HG02642 (cell line): ENCODE measurements at regions not wholly inside any gene's neighbourhood (a gene's known extent, or its start where the extent isn't known, plus 50 kb on each side); places are given as distances from the start of the nearest gene placed in this dataset.

Experiments used
- ATAC-seq: cut with Tn5 transposase; IDR thresholded peaks from one replicate; pipeline ENCODE4 v1.9.1; 2021; ENCODE audit warnings: mild to moderate bottlenecking; ENCODE audit not compliant: unreplicated experiment, poor library complexity

GRCh38 chr1:239025223-239025622 lies 361.1 kb upstream of the CHRM3 start:
- no peak for ATAC-seq

GRCh38 chr1:239023732-239024360 lies 362.5 kb upstream of the CHRM3 start:
- no peak for ATAC-seq

GRCh38 chr1:239016337-239016736 lies 370.0 kb upstream of the CHRM3 start:
- no peak for ATAC-seq

GRCh38 chr1:239011382-239011781 lies 375.0 kb upstream of the CHRM3 start:
- no peak for ATAC-seq

DNA sequence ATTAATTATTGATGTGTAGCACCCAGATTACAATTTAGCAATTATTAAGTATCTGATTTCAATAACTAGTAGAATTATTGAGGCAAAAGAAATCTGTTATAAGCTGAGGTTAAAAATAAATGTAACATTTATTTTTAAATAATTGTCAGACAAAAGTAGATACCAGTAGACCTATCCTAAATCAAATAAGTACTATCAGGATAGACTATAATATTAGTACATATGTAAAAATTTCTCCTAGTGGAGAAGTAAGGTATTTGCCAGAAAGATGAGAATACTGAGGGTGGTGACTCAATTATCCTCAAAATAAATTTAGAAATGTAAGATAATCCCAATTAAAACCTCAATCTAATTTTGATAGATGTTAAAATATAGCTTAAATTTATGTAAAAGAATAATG lies 377.8 kb upstream of the CHRM3 start:
- ATAC-seq: no peak

DNA sequence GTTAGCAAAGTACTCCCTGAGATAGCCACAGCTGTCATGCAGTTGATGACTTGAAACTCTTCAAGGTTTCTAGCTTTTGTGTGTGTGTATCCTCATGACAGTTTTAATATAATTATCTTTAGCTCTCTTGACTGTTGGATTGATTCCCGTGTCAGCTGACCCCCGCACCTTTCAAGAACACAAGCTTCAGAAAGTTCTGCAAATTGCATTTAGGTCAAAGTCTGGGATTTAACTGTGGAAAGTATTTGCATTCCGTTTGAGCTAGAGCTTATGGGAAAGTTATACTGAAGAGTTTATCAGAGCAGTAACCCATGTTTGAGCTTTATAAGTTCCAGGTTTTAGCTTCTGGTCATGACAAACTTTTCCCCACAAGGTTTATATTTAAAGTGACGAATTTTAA lies 380.1 kb upstream of the CHRM3 start:
- ATAC-seq: no peak

DNA sequence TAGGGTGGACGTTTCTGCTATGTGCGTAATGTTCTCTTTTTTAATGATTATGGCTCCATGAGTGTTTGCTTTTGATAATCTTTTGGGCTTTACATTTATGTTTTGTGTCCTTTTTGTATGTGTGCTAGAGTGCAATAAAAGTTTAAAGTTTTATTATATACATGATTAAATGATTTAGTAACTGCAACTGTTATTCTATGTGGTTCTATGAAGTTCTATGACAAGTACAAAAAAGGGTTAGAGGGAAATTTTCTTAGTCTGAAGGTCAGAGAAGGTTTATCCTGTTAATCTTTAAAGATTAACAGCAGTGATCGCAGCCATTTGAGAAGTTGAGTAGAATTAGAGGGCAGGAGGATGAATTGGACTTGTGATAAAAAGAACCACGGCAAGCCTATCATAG lies 386.4 kb upstream of the CHRM3 start:
- ATAC-seq: no peak

- no peak for ATAC-seq
Observed at GRCh38 chr1:238998577-238998976, 387.8 kb upstream of the CHRM3 start.

DNA sequence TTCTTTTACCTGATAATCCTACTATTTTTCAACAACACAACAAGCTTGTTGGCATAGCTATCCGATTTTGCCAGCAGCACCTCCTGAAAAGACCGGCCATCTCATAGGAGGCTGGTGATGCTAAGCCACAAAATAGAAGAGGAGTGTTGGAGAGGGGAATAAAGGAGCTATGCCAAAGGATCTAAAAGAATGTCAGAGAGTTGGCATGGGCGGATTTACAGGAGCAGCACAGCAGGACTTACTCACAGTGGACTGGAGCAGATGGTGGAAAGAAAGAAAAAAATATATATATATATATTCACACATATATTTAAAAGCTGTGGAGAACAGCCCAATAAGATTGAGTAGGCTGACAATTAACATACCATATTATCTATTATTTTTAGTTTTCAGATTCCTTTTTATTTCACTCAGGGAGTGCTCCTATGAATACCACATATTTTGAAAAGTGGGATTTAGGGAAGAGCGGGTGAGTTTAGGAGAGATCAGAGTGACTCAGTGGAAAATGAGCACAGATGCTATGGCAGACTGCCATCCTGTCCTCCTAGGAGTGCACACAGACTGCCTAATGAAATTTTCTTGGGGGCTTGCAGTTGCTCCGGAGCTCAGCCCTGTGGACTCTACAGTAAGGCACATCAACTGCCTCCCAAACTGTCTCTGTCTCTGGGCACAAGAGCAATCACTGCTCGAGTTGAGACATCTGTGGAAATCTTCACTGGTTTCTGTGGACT lies 394.4 kb upstream of the CHRM3 start:
- no peak for ATAC-seq

DNA sequence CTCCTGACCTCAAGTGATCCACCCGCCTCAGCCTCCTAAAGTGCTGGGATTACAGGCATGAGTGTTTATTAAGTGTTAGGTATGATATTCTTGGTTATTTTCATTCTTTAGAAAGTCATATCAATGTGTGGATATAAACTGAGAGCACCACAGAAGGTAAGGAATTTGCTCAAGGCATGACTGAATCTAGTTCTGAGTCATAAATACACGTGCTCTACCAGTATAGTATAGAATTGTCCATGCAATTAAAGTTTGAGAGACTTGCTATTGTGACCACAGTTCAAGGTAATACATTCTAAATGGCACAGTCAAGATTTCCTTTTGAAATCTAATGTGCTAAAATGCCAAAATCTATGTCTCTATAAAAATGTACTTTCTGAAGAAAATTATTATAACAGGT lies 401.1 kb upstream of the CHRM3 start:
- ATAC-seq: no peak

- no peak for ATAC-seq
Observed at GRCh38 chr1:238982736-238983135, 403.6 kb upstream of the CHRM3 start.

DNA sequence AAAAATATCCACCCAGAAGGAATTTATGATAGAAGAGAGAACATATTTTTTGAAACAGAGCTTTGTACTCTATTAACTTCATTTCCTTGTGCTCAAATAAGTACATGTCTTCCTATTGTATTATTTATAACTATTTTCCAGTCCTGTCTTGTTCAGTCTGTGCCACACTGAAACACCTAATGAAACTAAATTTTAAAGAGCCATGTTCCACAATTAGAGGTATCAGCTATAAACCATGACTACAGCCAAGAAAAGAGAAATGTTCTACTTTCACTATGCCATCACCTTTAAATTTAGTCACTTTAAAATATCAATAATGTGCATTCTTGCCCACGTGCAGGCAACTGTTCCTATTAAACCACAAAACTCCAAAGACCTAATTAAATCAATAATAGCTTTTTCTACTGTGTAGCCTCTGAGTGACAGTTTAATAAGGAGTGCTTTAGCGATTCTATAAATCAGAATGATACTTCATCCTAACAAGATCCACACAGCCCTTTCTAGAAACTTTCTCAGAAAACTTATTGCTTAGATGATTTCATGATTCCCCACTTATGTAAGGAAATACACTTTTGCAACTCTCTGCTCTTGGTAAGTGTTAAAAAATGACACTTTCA lies 404.9 kb upstream of the CHRM3 start:
- no peak for ATAC-seq

- ATAC-seq: no peak
Observed at GRCh38 chr1:238980053-238980452, 406.3 kb upstream of the CHRM3 start.

DNA sequence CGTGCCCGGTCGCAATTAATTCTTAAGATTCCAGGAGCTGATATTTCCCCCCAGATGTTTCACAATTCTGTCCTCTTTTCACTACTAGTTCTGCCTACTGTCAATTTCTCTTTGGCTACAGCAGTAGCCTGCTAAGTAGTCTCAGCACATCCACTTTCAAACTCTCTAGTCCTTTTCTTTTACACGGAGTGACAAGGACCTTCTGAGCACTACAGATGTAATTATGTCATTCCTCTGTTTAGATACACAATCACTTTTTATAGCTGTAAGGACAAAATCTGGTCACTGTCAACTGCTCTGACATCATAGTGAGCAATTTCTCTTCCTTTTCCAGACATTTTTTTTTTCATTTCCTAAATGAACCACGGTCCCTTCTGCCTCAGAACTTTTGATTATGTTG lies 421.7 kb upstream of the CHRM3 start:
- no peak for ATAC-seq

DNA sequence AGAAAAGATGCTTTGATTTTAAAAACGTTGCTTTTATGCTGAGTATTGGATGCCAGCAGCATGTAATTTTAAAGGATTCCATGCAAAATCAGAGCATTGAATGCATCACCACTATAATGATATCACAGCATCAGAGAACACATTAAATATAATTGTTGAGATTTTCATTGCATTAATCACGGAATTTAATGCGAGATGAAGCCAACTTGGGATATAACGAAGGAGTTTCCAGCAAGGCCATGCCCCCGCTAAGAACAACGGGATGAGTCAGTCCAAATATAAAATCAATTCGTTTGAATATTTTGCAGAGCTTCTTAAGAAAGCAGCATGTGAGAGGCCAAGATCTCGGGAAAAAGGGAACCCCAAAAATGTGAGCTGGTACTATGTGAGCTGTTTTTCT lies 423.4 kb upstream of the CHRM3 start:
- ATAC-seq: no peak

- ATAC-seq: no peak
Observed at GRCh38 chr1:238961790-238962189, 424.6 kb upstream of the CHRM3 start.

DNA sequence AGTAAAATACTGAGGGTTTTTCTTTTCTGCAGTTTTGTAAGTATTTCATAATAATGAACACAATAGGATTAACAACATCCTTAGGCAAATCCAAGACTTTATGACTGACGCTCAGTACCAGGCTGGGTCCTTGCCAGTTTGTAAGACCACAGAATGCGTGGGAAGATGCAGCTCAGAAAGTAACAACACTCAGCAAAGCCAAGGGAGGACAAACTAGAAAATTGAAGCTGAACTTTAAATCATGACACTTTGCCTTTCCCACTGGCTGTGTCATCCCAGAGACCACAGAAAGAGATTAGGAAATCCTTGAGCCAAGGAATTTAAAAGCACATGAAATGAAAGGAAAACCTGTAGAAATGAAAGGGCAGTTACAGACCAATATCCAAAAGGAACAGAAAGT lies 426.3 kb upstream of the CHRM3 start:
- ATAC-seq: no peak

GRCh38 chr1:238955934-238956333 lies 430.4 kb upstream of the CHRM3 start:
- ATAC-seq: no peak

DNA sequence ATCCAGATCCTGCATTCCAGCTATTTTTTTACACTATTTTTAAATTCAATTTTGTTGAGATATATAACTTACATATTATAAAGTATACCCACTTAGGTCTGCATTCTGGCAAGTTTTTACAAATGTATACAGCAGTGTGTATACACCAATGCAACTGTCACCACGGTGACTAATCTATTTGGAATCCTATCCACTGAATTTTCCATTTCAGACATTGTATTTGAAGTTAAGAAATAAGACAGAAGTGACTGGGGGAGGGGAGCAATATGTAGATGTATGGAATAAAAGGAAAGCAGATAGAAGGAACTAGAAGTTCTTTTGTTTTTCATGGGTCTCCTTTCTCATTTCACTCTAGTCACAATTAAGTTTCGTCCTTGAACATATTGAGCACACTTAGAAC lies 431.5 kb upstream of the CHRM3 start:
- ATAC-seq: no peak

GRCh38 chr1:238953448-238954010 lies 432.8 kb upstream of the CHRM3 start:
- ATAC-seq: no peak

GRCh38 chr1:238951809-238952208 lies 434.6 kb upstream of the CHRM3 start:
- no peak for ATAC-seq
